NOMO-1 treated with DMSO at 0.1 percent for 48 hours (cell line): ENCODE measurements at regions not wholly inside any gene's neighbourhood (a gene's known extent, or its start where the extent isn't known, plus 50 kb on each side); places are given as distances from the start of the nearest gene placed in this dataset.

Source experiments
- DNase-seq: peaks from one replicate; lab custom pipeline; 2025; ENCODE audit not compliant: unreplicated experiment; lab: John Stamatoyannopoulos, UW

DNA sequence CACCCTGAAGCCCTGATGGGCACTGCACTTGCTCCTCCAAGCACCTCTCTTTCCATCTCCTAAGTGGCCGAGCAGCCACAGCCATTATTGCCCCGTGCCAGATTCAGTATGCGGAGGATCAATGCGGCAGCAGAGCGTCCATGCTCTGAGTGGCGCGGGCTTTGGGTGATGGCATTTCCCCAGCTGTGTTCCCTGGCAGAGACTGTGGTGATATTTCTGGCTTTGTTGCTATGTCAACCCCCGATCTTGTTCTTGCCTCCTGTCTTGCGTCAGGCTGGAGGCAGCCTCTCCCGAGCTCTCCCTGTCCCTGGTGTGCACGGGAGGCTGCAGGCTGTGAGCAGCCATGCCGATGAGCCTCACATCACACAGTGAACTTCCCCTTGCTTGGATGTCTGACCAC lies 1018.6 kb downstream of the TBC1D22A start:
- no peak for DNase-seq

DNA sequence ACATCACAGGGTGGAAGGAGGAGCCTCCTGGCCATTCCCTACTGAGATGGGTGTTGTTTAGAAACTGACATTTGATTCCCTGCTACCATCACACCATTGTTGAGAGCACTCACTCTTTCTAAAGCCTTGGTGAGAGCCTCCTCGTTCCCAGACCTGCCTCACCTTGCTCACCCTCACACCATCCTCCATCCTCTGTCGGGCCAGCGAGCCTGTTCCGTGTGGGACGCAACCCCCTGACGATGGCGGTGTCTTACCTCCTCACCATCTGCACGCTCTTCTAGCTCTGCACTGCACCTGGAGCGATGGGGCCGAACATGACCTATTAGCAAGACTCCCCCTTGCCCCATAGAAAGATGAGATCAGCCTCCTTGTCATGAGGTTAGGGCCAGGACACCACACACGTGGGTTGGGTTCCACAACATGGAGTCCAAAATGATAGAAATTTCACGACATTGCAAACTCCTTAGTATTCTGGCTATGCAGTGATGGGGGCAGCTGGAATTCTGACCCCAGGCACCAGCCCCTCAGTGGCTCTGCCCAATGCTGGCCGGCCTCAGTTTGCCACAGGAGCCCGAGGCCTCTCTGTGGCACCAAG lies 1017.9 kb downstream of the TBC1D22A start:
- no peak for DNase-seq

DNA sequence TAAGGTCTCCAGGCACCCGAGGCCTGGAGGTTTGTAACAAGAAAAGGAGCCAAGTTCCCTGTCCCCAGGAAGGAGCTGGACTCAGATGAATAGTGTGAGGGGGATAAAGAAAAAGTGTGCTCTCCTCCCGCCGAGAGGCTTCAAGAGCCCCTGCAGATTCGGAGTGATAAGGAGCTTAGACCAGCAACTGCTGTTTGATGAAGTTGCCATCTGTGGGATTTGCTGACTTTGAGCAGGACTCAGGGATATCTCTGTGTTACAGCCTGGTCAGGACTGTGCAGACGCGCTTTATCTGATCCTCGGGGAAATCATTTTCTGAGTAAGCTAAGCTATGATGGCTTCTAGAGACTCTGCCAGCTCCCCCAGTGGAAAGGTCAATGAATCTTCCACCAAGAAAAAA lies 1017.0 kb downstream of the TBC1D22A start:
- DNase-seq, result no peak

GRCh38 chr22:47778160-47778658 lies 1015.8 kb downstream of the TBC1D22A start:
- DNase-seq, result no peak

- no peak for DNase-seq
Observed at GRCh38 chr22:47777426-47777825, 1015.0 kb downstream of the TBC1D22A start.

GRCh38 chr22:47776329-47776728 lies 1013.9 kb downstream of the TBC1D22A start:
- no peak for DNase-seq

DNA sequence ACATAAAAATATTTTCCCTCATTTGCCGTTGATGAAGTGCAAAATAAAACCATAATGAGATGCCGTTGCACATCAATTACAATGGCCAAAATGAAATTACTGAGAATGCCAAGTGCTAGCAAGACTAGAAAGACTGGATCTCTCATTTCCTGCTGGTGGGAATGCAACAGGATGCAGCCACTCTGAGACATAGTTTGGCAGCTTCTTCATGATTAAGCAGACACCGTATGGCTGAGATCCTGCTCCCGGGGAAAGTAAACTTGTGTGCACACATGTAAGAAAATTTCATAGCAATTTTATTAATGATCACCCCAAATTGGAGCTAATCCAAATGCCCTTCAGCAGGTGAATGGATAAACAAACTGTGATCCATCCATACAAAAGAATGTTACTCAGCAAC lies 1013.2 kb downstream of the TBC1D22A start:
- DNase-seq, result no peak

DNA sequence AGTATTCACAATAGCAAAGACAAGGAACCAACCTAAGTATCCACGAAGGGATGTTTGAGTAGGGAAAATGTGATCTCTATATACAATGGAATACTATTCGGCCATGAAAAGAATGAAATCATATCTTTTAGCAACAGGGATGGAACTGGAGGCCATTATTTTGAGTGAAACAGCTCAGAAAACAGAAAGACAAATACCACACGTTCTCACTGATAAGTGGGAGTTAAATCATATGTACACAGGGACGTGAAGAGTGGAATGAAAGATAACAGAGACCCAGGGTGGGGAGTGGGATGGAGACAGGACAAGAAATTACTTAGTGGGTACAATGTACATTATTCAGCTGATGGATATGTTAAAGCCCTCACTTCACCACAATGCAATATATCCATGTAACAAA lies 1012.7 kb downstream of the TBC1D22A start:
- DNase-seq, result no peak

- no peak for DNase-seq
Observed at GRCh38 chr22:47773635-47774034, 1011.2 kb downstream of the TBC1D22A start.

DNA sequence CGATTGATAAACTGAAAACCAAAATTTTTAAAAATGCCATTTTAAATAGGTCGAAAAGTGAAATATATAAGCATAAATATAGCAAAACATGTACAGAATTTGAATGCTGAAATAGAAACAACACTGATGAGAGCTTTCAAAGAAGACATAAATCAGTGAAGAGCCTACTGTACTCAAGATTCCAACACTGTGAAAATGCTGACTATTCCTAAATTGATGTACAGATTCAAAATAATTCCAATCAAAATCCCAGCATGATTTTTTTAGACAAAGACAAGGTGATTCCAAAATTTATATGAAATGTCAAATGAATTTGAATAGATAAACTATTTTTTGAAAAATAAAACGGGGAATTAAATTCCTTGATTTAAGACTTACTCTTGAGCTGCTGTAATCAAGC lies 1010.4 kb downstream of the TBC1D22A start:
- no peak for DNase-seq

DNA sequence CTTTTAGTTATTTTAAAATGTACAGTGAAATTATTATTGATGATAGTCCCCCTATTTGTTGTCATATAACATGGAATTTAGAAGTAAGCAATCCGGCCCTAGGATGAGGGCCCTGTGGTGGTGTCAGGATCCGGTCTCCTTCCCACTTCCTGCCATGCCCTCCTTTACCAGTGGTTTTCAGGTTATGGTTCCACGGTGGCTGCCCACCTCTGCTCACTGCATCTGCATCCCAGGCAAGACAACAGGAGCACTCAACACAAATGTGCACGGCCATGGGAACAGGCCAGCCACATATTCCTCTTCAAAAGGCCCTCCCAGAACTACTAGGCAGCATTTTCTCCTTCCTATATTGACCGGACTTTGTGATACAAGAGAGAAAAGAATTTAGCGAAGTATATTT lies 1007.2 kb downstream of the TBC1D22A start:
- DNase-seq, result no peak

- no peak for DNase-seq
Observed at GRCh38 chr22:47768027-47768426, 1005.6 kb downstream of the TBC1D22A start.

DNA sequence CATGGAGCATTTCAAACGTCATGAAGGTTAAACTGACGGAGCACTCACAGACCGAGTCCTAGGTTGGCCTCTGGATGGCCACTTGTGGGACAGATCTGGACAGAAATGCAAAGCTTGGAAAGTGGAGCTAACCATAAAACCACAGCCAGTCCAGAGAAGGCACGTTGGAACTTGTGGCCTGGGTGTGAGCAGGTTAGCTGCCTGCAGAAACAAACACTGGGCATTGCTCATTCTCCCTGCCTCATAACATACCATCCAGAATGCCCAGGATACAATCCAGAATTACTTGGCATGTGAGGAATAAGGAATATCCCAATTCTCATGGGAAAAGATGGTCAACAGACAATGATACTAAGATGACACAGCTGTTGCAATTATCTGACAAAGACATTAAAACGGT lies 1005.0 kb downstream of the TBC1D22A start:
- no peak for DNase-seq

DNA sequence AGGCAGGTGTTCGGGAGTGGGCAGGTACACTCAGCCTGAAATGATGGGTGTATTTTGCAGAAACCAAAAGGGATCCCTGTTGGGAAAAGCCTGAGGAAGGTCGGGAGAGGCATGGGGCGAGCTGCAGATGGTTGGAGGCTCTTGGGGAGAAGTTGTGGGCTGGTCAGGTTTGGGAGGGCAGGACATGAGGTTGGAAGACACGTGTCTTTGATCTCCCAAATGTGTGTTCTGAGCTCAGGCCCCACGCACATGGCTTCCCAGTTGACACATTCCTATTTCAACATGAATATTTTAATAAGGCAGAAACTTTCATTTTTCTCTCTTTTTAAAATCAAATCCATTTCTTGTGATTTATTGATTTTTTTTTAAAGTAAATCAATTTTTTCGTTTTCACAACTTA lies 1003.3 kb downstream of the TBC1D22A start:
- DNase-seq, result no peak

- no peak for DNase-seq
Observed at GRCh38 chr22:47762141-47762540, 999.7 kb downstream of the TBC1D22A start.

DNA sequence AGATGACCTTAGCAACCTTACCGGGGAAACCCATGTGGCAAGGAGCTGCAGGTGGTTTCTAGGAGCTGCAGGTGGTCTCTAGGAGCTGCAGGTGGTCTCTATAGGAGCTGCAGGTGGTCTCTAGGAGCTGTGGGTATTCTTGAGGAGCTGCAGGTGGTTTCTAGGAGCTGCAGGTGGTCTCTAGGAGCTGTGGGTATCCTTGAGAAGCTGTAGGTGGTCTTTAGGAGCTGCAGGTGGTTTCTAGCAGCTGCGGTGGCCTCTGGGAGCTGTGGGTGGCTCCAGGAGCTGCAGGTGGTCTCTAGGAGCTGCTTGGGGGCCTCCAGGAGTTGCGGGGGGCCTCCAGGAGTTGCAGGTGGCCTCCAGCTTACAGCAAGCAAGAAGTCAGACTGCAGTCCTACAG lies 997.5 kb downstream of the TBC1D22A start:
- DNase-seq, result no peak

GRCh38 chr22:47757741-47758140 lies 995.3 kb downstream of the TBC1D22A start:
- no peak for DNase-seq

- no peak for DNase-seq
Observed at GRCh38 chr22:47750086-47750485, 987.6 kb downstream of the TBC1D22A start.

DNA sequence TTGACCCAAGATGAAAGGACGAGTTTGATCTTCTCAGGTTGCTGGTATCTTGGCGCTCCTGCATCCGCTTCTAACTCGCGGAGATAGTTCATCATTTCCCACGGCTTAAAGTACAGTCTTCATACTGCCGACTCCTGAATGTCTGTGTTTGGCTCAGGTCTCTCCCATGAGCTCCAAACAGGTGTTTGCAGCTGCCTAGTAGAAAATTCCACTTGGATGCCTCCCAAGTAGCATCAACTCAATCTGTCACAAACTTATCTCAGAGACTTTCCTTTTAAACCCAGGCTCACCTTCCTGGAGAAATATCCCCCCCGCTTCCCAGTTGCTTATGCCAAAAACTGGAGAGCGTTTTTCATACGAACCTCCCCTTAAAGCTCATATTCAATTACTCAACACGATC lies 986.5 kb downstream of the TBC1D22A start:
- no peak for DNase-seq

DNA sequence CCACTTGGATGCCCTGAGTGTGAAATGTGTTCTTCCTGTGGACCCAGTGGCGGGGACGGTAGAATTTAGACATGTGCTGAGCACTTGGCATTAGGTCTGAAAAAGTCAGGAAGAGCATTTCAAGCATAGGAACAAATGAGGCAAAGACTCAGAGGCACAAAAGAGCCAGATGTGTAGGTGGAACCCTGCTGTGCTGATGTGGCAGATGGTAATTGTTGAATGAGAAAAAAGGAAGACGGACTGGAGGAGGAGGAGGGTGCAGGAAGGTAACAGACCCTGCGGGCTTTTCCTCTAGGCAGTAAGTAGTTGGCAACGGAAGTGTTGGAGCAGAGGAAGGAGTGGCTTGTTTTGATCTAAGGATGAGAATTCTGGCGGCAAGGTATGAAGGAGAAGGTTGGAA lies 985.8 kb downstream of the TBC1D22A start:
- DNase-seq, result no peak

GRCh38 chr22:47740109-47740805 lies 977.8 kb downstream of the TBC1D22A start:
- DNase-seq, result no peak

DNA sequence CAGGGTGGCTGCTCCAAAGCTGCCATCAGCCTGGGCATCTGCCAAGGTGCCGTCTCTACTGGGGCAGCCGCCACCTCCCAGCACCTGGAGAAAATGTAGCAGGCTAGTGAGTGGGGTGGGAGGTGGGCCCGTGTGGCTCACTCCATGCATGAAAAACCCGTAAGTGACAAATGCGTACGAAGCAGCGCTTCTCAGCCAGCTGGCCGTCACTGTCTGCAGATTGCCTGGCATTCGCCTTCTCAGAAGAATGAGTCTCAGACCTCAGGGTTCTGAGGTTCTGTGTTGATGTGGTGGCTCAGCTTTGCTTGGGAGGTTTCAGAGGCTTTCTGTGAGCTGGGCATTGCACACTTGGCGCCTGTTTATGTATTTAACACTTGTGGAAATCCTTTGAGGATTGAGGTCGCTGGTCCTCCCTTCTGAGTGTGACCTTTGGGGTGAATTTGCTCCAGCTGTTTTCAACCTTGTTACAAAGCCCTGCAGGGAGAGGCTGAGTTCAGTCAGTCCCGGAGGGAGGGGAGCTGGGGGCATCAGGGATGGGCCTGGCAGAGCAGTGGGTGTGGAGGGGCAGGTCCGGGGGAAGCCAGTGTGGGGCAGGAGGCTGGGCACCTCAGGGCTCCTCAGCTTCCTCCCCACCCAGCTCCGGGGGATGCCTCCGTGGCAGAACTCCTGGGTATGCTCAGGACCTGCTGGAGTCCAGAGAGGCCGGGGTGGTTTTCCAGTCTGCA lies 977.0 kb downstream of the TBC1D22A start:
- DNase-seq, result no peak
